Loucy (cell line): ENCODE measurements at regions not wholly inside any gene's neighbourhood (a gene's known extent, or its start where the extent isn't known, plus 50 kb on each side); places are given as distances from the start of the nearest gene placed in this dataset.

ENCODE experiments used
- H2AFZ ChIP-seq: fragments of 200-600 bp; sonication (generic); 2 replicates; pipeline ENCODE4 v1.6.0; 2016; ENCODE audit warnings: antibody characterized with exemption, mild to moderate bottlenecking, low read length, moderate library complexity
- H3F3A ChIP-seq: fragments of 200-600 bp; 2 replicates; pipeline ENCODE4 v1.6.0; 2016; ENCODE audit warnings: antibody characterized with exemption, low read depth, mild to moderate bottlenecking
- H3K27me3 ChIP-seq: fragments of 200-600 bp; sonication (generic); 2 replicates; pipeline ENCODE4 v1.6.1; 2014; ENCODE audit warnings: low read length, mild to moderate bottlenecking; ENCODE audit not compliant: insufficient read depth, poor library complexity, severe bottlenecking
- H3K36me3 ChIP-seq: fragments of 200-600 bp; sonication (generic); 2 replicates; pipeline ENCODE4 v1.6.1; 2016; ENCODE audit warnings: low read length; ENCODE audit not compliant: insufficient read depth
- H3K4me1 ChIP-seq: fragments of 200-600 bp; sonication (generic); 2 replicates; pipeline ENCODE4 v1.5.1; 2014; ENCODE audit warnings: low read length, mild to moderate bottlenecking; ENCODE audit not compliant: insufficient read depth, poor library complexity, severe bottlenecking
- H3K4me2 ChIP-seq: fragments of 200-600 bp; sonication (generic); 2 replicates; pipeline ENCODE4 v1.6.0; 2014; ENCODE audit warnings: antibody characterized with exemption, low read length, low read depth, mild to moderate bottlenecking; ENCODE audit not compliant: poor library complexity, severe bottlenecking
- H3K4me3 ChIP-seq: fragments of 200-600 bp; sonication (generic); 2 replicates; pipeline ENCODE4 v1.5.1; 2014; ENCODE audit warnings: low read length, mild to moderate bottlenecking, mixed read lengths; ENCODE audit not compliant: poor library complexity, severe bottlenecking
- H3K79me2 ChIP-seq: fragments of 200-600 bp; sonication (generic); 2 replicates; pipeline ENCODE4 v1.6.1; 2014; ENCODE audit warnings: low read length; ENCODE audit not compliant: insufficient read depth
- H3K9ac ChIP-seq: fragments of 200-600 bp; sonication (generic); 2 replicates; pipeline ENCODE4 v1.6.0; 2014; ENCODE audit warnings: mild to moderate bottlenecking, low read depth, low read length, moderate library complexity; ENCODE audit not compliant: poor library complexity, severe bottlenecking
- H3K9me2 ChIP-seq: fragments of 200-600 bp; sonication (generic); replicated peaks from 2 replicates; pipeline ENCODE4 v1.6.1; 2016; ENCODE audit warnings: low read depth, low read length, mixed read lengths
- H3K9me3 ChIP-seq: fragments of 200-600 bp; sonication (generic); 2 replicates; pipeline ENCODE4 v1.6.1; 2014; ENCODE audit warnings: mild to moderate bottlenecking, antibody characterized with exemption, low read length, low read depth; ENCODE audit not compliant: insufficient read depth
- H4K20me1 ChIP-seq: fragments of 200-600 bp; sonication (generic); 2 replicates; pipeline ENCODE4 v1.6.0; 2014; ENCODE audit warnings: antibody characterized with exemption, low read length, mild to moderate bottlenecking; ENCODE audit not compliant: insufficient read depth, poor library complexity, severe bottlenecking
- CTCF ChIP-seq: fragments of 200-600 bp; sonication (generic); conservative IDR thresholded peaks from 2 replicates; pipeline ENCODE4 v1.5.1; 2014; ENCODE audit warnings: mild to moderate bottlenecking, antibody characterized with exemption, low read length
- EZH2phosphoT487 ChIP-seq: fragments of 200-600 bp; IDR thresholded peaks from 2 replicates; pipeline ENCODE4 v1.6.1; 2018; ENCODE audit warnings: antibody characterized with exemption, mild to moderate bottlenecking, moderate library complexity, borderline replicate concordance

GRCh38 chr2:21392649-21393048 lies 268.9 kb downstream of the TDRD15 start:
- H3K79me2 ChIP-seq, result no peaks in the 10 kb centered on the region
- H3K27me3 ChIP-seq, result no peaks in the 10 kb centered on the region
- no peaks in the 10 kb centered on the region for H3F3A ChIP-seq
- H3K9me3 ChIP-seq, result no peaks in the 10 kb centered on the region
- no peak overlapping the region for H3K4me3 ChIP-seq
- no peak overlapping the region for H3K9ac ChIP-seq
- H2AFZ ChIP-seq, result no peak overlapping the region
- no peaks in the 10 kb centered on the region for H3K4me1 ChIP-seq
- H3K9me2 ChIP-seq, result no peaks in the 10 kb centered on the region
- H3K4me2 ChIP-seq, result no peak overlapping the region
- no peaks in the 10 kb centered on the region for H4K20me1 ChIP-seq
- TF ChIP-seq EZH2phosphoT487 (no peak), CTCF (no peak)
- no peaks in the 10 kb centered on the region for H3K36me3 ChIP-seq

- H4K20me1 ChIP-seq, result no peaks in the 10 kb centered on the region
- H3K36me3 ChIP-seq, result no peaks in the 10 kb centered on the region
- no peaks in the 10 kb centered on the region for H3K27me3 ChIP-seq
- no peaks in the 10 kb centered on the region for H3F3A ChIP-seq
- H3K9ac ChIP-seq, result no peak overlapping the region
- H3K4me3 ChIP-seq, result no peak overlapping the region
- no peaks in the 10 kb centered on the region for H3K9me3 ChIP-seq
- no peak for TF ChIP-seq EZH2phosphoT487
- no peak for TF ChIP-seq CTCF
- H3K79me2 ChIP-seq, result no peaks in the 10 kb centered on the region
- no peaks in the 10 kb centered on the region for H3K4me1 ChIP-seq
- H3K9me2 ChIP-seq, result no peaks in the 10 kb centered on the region
- H3K4me2 ChIP-seq, result no peak overlapping the region
- H2AFZ ChIP-seq, result no peak overlapping the region
Measured at GRCh38 chr2:21393173-21393572, 269.4 kb downstream of the TDRD15 start.

GRCh38 chr2:21395366-21395765 lies 271.6 kb downstream of the TDRD15 start:
- TF ChIP-seq CTCF, result peak; percentile 31; the same call in 1 of the 2 replicates
- TF ChIP-seq EZH2phosphoT487, result no peak
- no peaks in the 10 kb centered on the region for H4K20me1 ChIP-seq
- H3K79me2 ChIP-seq, result no peaks in the 10 kb centered on the region
- no peak overlapping the region for H3K4me2 ChIP-seq
- no peaks in the 10 kb centered on the region for H3K9me3 ChIP-seq
- H3K27me3 ChIP-seq, result no peaks in the 10 kb centered on the region
- no peak overlapping the region for H3K4me3 ChIP-seq
- no peak overlapping the region for H3K9ac ChIP-seq
- no peaks in the 10 kb centered on the region for H3K4me1 ChIP-seq
- no peaks in the 10 kb centered on the region for H3K9me2 ChIP-seq
- no peak overlapping the region for H2AFZ ChIP-seq
- no peaks in the 10 kb centered on the region for H3F3A ChIP-seq
- H3K36me3 ChIP-seq, result no peaks in the 10 kb centered on the region
